IMR-90 (cell line): ENCODE measurements at regions not wholly inside any gene's neighbourhood (a gene's known extent, or its start where the extent isn't known, plus 50 kb on each side); places are given as distances from the start of the nearest gene placed in this dataset.

Experiments used
- ATAC-seq: fragments of 200-7000 bp; cut with Tn5 transposase; 2 replicates; pipeline ENCODE4 v1.9.1; 2020; ENCODE audit warnings: low read depth, mild to moderate bottlenecking, moderate library complexity
- BruUV-seq: library from RNA; stranded (reverse); fragments of 400-500 nt; replicated peaks from 2 replicates; lab custom pipeline; 2021; lab: Mats Ljungman, UMichigan
- CTCF ChIA-PET: fragments of 300-600 bp; formaldehyde crosslinking; extraction: SDS; loops from one replicate; lab custom pipeline; 2021; ENCODE audit warnings: antibody characterized with exemption; lab: Yijun Ruan, JAX
- POLR2A ChIA-PET: fragments of 300-600 bp; sonication (Branson Sonifier 250); formaldehyde crosslinking; loops from one replicate; lab custom pipeline; 2022; ENCODE audit warnings: antibody characterized with exemption; ENCODE audit not compliant: unreplicated experiment; lab: Charles Lee
- DNase-seq: peaks from one replicate; pipeline ENCODE4 v3.0.0; 2013
- H2AFZ ChIP-seq: replicated peaks from 2 replicates; pipeline ENCODE3; 2013; ENCODE audit warnings: low read length, mild to moderate bottlenecking; ENCODE audit not compliant: poor library complexity
- H2AK5ac ChIP-seq: 2 replicates; pipeline ENCODE4 v1.6.1; 2013; ENCODE audit warnings: low read depth, low read length, inconsistent platforms
- H2AK9ac ChIP-seq: replicated peaks from 2 replicates; pipeline ENCODE3; 2013; ENCODE audit warnings: mild to moderate bottlenecking, low read depth, low read length, moderate library complexity; ENCODE audit not compliant: poor library complexity
- H2BK120ac ChIP-seq: 2 replicates; pipeline ENCODE4 v1.6.1; 2013; ENCODE audit warnings: low read depth, low read length, inconsistent platforms
- H2BK15ac ChIP-seq: 3 replicates; pipeline ENCODE4 v1.6.1; 2013; ENCODE audit warnings: low read depth, low read length, inconsistent platforms
- H2BK20ac ChIP-seq: 2 replicates; pipeline ENCODE4 v1.6.1; 2013; ENCODE audit warnings: low read depth, mild to moderate bottlenecking, inconsistent platforms, low read length, moderate library complexity
- H2BK5ac ChIP-seq: 2 replicates; pipeline ENCODE4 v1.6.1; 2013; ENCODE audit warnings: mild to moderate bottlenecking, low read depth, low read length, inconsistent platforms; ENCODE audit not compliant: poor library complexity, severe bottlenecking
- H3K14ac ChIP-seq: replicated peaks from 2 replicates; pipeline ENCODE4 v1.6.1; 2013; ENCODE audit warnings: low read depth, low read length, inconsistent platforms
- H3K18ac ChIP-seq: 2 replicates; pipeline ENCODE4 v1.6.1; 2013; ENCODE audit warnings: low read depth, low read length, control low read depth
- H3K23ac ChIP-seq: 2 replicates; pipeline ENCODE4 v1.6.1; 2013; ENCODE audit warnings: low read depth, low read length, inconsistent platforms
- H3K27ac ChIP-seq: 2 replicates; pipeline ENCODE4 v1.5.1; 2013; ENCODE audit warnings: mild to moderate bottlenecking, control low read depth, low read length; ENCODE audit not compliant: insufficient read depth
- H3K27me3 ChIP-seq: 2 replicates; pipeline ENCODE4 v1.6.1; 2013; ENCODE audit warnings: low read length; ENCODE audit not compliant: control insufficient read depth, insufficient read depth
- H3K36me3 ChIP-seq: 2 replicates; pipeline ENCODE4 v1.6.1; 2013; ENCODE audit warnings: low read length, mixed read lengths; ENCODE audit not compliant: control insufficient read depth, insufficient read depth
- H3K4ac ChIP-seq: 2 replicates; pipeline ENCODE4 v1.6.1; 2013; ENCODE audit warnings: low read depth, low read length, inconsistent platforms
- H3K4me1 ChIP-seq: 2 replicates; pipeline ENCODE4 v1.6.1; 2013; ENCODE audit warnings: low read length, mixed read lengths; ENCODE audit not compliant: control insufficient read depth, insufficient read depth
- H3K4me2 ChIP-seq: 2 replicates; pipeline ENCODE4 v1.6.1; 2013; ENCODE audit warnings: low read depth, mild to moderate bottlenecking, control low read depth, low read length, moderate library complexity
- H3K4me3 ChIP-seq: 2 replicates; pipeline ENCODE4 v1.5.1; 2013; ENCODE audit warnings: low read depth, mild to moderate bottlenecking, control low read depth, low read length, moderate library complexity; ENCODE audit not compliant: insufficient read depth
- H3K56ac ChIP-seq: 2 replicates; pipeline ENCODE4 v1.6.1; 2013; ENCODE audit warnings: low read length, inconsistent platforms; ENCODE audit not compliant: insufficient read depth; ENCODE audit errors: extremely low read depth
- H3K79me1 ChIP-seq, 2 experiments: 2 replicates each; pipeline ENCODE4 v1.6.1; 2013; ENCODE audit warnings: low read length in 2 of 2, inconsistent platforms in 1 of 2, low read depth in 1 of 2
- H3K9ac ChIP-seq: 2 replicates; pipeline ENCODE4 v1.6.1; 2013; ENCODE audit warnings: low read depth, low read length, control low read depth
- H3K9me1 ChIP-seq: 2 replicates; pipeline ENCODE4 v1.6.1; 2013; ENCODE audit warnings: low read length, inconsistent platforms; ENCODE audit not compliant: insufficient read depth
- H3K9me3 ChIP-seq: 2 replicates; pipeline ENCODE4 v1.6.1; 2013; ENCODE audit warnings: low read length; ENCODE audit not compliant: control insufficient read depth, insufficient read depth
- H4K20me1 ChIP-seq: 2 replicates; pipeline ENCODE4 v1.6.1; 2013; ENCODE audit warnings: low read length, inconsistent platforms; ENCODE audit not compliant: insufficient read depth
- H4K5ac ChIP-seq: 2 replicates; pipeline ENCODE4 v1.6.1; 2013; ENCODE audit warnings: mild to moderate bottlenecking, low read depth, low read length, control low read depth
- H4K8ac ChIP-seq, 2 experiments: 2 replicates each; pipeline ENCODE4 v1.6.1; 2013; ENCODE audit warnings: low read depth in 2 of 2, low read length in 2 of 2, control low read depth in 1 of 2, inconsistent platforms in 1 of 2
- H4K91ac ChIP-seq: 2 replicates; pipeline ENCODE4 v1.6.1; 2013; ENCODE audit warnings: low read depth, low read length, inconsistent platforms; ENCODE audit not compliant: insufficient read depth
- BHLHE40 ChIP-seq: fragments of 150-350 bp; IDR thresholded peaks from 2 replicates; pipeline ENCODE4 v1.6.1; 2016; ENCODE audit warnings: mild to moderate bottlenecking, low read depth, low read length
- CEBPB ChIP-seq: IDR thresholded peaks from 2 replicates; pipeline ENCODE4 v1.6.1; 2012; ENCODE audit warnings: low read depth, low read length, improper control_type of control experiment
- MAFK ChIP-seq: IDR thresholded peaks from 2 replicates; pipeline ENCODE4 v1.6.1; 2012; ENCODE audit warnings: low read depth, low read length, improper control_type of control experiment
- MAZ ChIP-seq: IDR thresholded peaks from 2 replicates; pipeline ENCODE4 v1.6.1; 2012; ENCODE audit warnings: low read depth, mild to moderate bottlenecking, low read length, improper control_type of control experiment, moderate library complexity, borderline replicate concordance
- RFX5 ChIP-seq: IDR thresholded peaks from 2 replicates; pipeline ENCODE4 v1.8.0; 2012; ENCODE audit warnings: low read depth, mild to moderate bottlenecking, low read length, moderate library complexity
- SMC3 ChIP-seq: fragments of 150-350 bp; IDR thresholded peaks from 2 replicates; pipeline ENCODE4 v1.6.1; 2016; ENCODE audit warnings: low read depth, mild to moderate bottlenecking, antibody characterized with exemption, low read length, moderate library complexity
- WGBS, 2 experiments: methylation state at CpG; one replicate each; pipeline versions ENCODE4 v1.1.5 to v1.1.7; 2013; ENCODE audit warnings: missing lambda C conversion rate in 2 of 2; ENCODE audit not compliant: insufficient read length in 1 of 2; ENCODE audit errors: extremely low coverage in 2 of 2; 5-methylcytosine and 5-hydroxymethylcytosine counted together
- dilution Hi-C: fragments of 300-500 bp; cut with HindIII; formaldehyde crosslinking; loops from one replicate; pipeline ENCODE4 v1.14.3; 2018; ENCODE audit warnings: low sequenced_read_pairs; ENCODE audit not compliant: unreplicated experiment
- in situ Hi-C: fragments of 300-500 bp; cut with MboI; formaldehyde crosslinking; loops from 3 replicates; pipeline ENCODE4 v1.14.3; 2019; ENCODE audit warnings: low sequenced_read_pairs, inconsistent platforms, mixed read lengths
- intact Hi-C: fragments of 100-400 bp; cut with micrococcal nuclease; formaldehyde crosslinking; loops from 2 replicates; pipeline ENCODE4 v1.10.0; 2022

DNA sequence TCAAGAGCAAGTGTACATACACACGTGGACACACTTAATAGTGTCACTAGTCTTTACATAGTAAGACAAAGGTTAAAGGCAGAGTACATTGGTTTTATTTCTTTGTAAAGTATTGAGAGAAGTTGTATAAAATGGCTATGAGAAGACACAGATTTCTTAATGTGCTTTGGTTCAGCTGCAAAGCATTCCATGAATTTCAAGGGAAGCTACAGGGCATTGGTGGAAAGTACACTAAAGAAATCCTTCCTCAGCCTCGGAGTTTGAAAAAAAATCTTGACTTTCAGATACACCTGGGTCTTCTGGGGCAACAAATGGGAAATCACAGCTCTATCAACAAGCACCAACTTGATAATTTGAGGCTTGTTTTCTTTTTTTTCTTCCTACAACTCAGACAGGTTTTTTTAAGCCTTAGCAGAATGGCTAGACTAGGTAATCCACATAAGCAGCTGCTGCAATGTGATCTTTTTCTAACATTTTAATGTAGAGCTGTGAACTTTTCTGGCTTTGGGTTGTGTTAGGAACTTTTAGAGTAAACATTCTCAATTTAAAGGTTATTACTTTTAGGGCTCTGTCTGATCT, 140.4 kb upstream of the FST start (continued):
- TF ChIP-seq MAZ: no peak

DNA sequence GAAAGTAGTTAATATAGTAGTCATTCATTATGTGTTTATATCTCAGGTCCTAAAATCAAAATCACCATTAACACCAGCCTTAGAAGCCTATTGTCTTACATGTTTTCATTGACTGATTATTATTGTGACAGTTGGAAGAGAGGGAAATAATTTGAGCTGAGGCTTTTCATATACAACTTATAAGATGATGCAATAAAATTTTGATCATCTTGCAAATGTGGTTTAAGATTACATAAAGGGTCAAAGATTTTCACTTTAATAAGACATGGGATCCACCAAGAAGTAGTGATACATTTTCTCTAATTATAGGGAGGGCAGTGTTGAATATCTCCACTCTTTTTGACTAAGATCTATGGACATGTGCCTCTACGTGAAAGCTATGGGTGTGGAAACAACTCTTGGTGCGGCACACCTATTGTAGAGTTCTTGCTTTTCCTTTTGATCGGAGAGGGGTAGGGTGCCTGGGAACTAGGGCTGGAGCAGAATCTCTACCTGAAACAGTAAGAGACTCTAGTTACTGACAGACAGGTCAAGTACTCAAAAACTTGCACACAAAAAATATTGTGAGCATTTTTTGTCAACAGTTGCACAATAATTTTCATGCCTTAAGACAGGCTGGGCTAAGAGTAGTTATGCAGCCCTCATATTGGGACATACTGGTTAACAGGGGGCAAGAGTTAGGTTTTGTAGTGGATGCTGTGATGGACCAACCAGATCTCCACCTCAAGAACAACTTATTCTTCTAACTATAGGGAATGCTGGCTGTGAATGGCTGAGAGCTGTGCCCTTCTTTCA, 139.3 kb upstream of the FST start:
- ChIA-PET POLR2A (no interaction called here), CTCF (no interaction called here)
- Histone ChIP-seq H3K27me3 (no peaks in the 10 kb centered on the region), H3K18ac (peak overlapping the region; percentile 78), H2AK5ac (peak overlapping the region; percentile 43; the same call in 1 of the 2 replicates), H3K4ac (no peak overlapping the region), H3K4me2 (no peak overlapping the region), H3K27ac (no peak overlapping the region; the same call in 1 of the 2 replicates), H2AFZ (no peak overlapping the region), H3K4me3 (no peak overlapping the region), H4K8ac (peak overlapping the region in 1 of 2 experiments; percentile 40; a peak in 2 of 4 replicates), H3K9ac (no peak overlapping the region), H3K36me3 (no peaks in the 10 kb centered on the region), H2BK15ac (peak overlapping the region; percentile 62; the same call in 2 of the 3 replicates), H2BK120ac (peak overlapping the region; percentile 50; the same call in 1 of the 2 replicates), H3K9me3 (no peaks in the 10 kb centered on the region), H3K4me1 (peaks cover 10% of the 10 kb centered on the region), H3K14ac (no peak overlapping the region), H4K20me1 (no peaks in the 10 kb centered on the region), H2BK5ac (no peak overlapping the region), H4K91ac (no peak overlapping the region; the same call in 1 of the 2 replicates), H3K23ac (no peak overlapping the region), H4K5ac (peak overlapping the region; percentile 82; the same call in 1 of the 2 replicates), H2AK9ac (no peak overlapping the region), H3K9me1 (no peaks in the 10 kb centered on the region; the same call in 1 of the 2 replicates), H2BK20ac (peak overlapping the region; percentile 54; the same call in 1 of the 2 replicates), H3K56ac (no peak overlapping the region), H3K79me1 (no peaks in the 10 kb centered on the region)
- TF ChIP-seq BHLHE40: no peak
- no peak for TF ChIP-seq RFX5
- TF ChIP-seq SMC3: no peak
- TF ChIP-seq CEBPB: peak; percentile 68
- no peak for TF ChIP-seq MAFK
- no CpG with 5 or more reads among the region's 3 CpGs for whole genome bisulfite sequencing, 2 experiments
- DNase-seq: no peak
- in situ Hi-C loops: no loop called here
- dilution Hi-C loops: no loop called here
- ATAC-seq: no peak
- no TSS peak for BruUV-seq
- intact Hi-C loops: no loop called here
